ENCODE measurements at regions not wholly inside any gene's neighbourhood (a gene's known extent, or its start where the extent isn't known, plus 50 kb on each side); places are given as distances from the start of the nearest gene placed in this dataset.

- no peak overlapping the region for H3K4me3 ChIP-seq (ENCODE audit: low read depth, low read length)
- no peak for TF ChIP-seq CTCF (IDR thresholded peaks at IDR 0.05; ENCODE audit: borderline replicate concordance, insufficient read depth, low read depth, low read length)
Observed at GRCh38 chr1:238954865-238955264, 431.5 kb upstream of the CHRM3 start.

- TF ChIP-seq CTCF (IDR thresholded peaks at IDR 0.05; ENCODE audit: borderline replicate concordance, insufficient read depth, low read depth, low read length), result no peak
- no peak overlapping the region for H3K4me3 ChIP-seq (ENCODE audit: low read depth, low read length)
Observed at GRCh38 chr1:238953448-238954010, 432.8 kb upstream of the CHRM3 start.

GRCh38 chr1:238951809-238952208 lies 434.6 kb upstream of the CHRM3 start:
- no peak for TF ChIP-seq CTCF (IDR thresholded peaks at IDR 0.05; ENCODE audit: borderline replicate concordance, insufficient read depth, low read depth, low read length)
- no peak overlapping the region for H3K4me3 ChIP-seq (ENCODE audit: low read depth, low read length)

GRCh38 chr1:238950784-238951183 lies 435.6 kb upstream of the CHRM3 start:
- TF ChIP-seq CTCF (IDR thresholded peaks at IDR 0.05; ENCODE audit: borderline replicate concordance, insufficient read depth, low read depth, low read length), result no peak
- no peak overlapping the region for H3K4me3 ChIP-seq (ENCODE audit: low read depth, low read length)

- TF ChIP-seq CTCF (IDR thresholded peaks at IDR 0.05; ENCODE audit: borderline replicate concordance, insufficient read depth, low read depth, low read length), result no peak
- H3K4me3 ChIP-seq (ENCODE audit: low read depth, low read length), result no peak overlapping the region
Observed at GRCh38 chr1:238950017-238950416, 436.4 kb upstream of the CHRM3 start.

GRCh38 chr1:238944028-238944427 lies 442.3 kb upstream of the CHRM3 start:
- no peak overlapping the region for H3K4me3 ChIP-seq (ENCODE audit: low read depth, low read length)
- TF ChIP-seq CTCF (IDR thresholded peaks at IDR 0.05; ENCODE audit: borderline replicate concordance, insufficient read depth, low read depth, low read length), result no peak

- TF ChIP-seq CTCF (IDR thresholded peaks at IDR 0.05; ENCODE audit: borderline replicate concordance, insufficient read depth, low read depth, low read length), result no peak
- no peak overlapping the region for H3K4me3 ChIP-seq (ENCODE audit: low read depth, low read length)
Observed at GRCh38 chr1:238927899-238928298, 458.5 kb upstream of the CHRM3 start.

All from GM12875 (cell line).